GM18858 (cell line): ENCODE measurements at regions not wholly inside any gene's neighbourhood (a gene's known extent, or its start where the extent isn't known, plus 50 kb on each side); places are given as distances from the start of the nearest gene placed in this dataset.

ENCODE experiments used
- ATAC-seq: cut with Tn5 transposase; IDR thresholded peaks from one replicate; pipeline ENCODE4 v1.9.1; 2021; ENCODE audit not compliant: unreplicated experiment

GRCh38 chr21:16011719-16012118, 281.9 kb downstream of the USP25 start:
- no peak for ATAC-seq

- ATAC-seq, result no peak
Observed at GRCh38 chr21:16013570-16013969, 283.8 kb downstream of the USP25 start.

GRCh38 chr21:16020878-16021277, 291.1 kb downstream of the USP25 start:
- ATAC-seq, result no peak

GRCh38 chr21:16022116-16022515, 292.3 kb downstream of the USP25 start:
- no peak for ATAC-seq

- ATAC-seq, result no peak
Observed at GRCh38 chr21:16022921-16023320, 293.1 kb downstream of the USP25 start.

GRCh38 chr21:16028142-16028541, 298.4 kb downstream of the USP25 start:
- no peak for ATAC-seq

GRCh38 chr21:16028941-16029464, 299.2 kb downstream of the USP25 start:
- no peak for ATAC-seq

- no peak for ATAC-seq
Observed at GRCh38 chr21:16033193-16033592, 303.4 kb downstream of the USP25 start.

GRCh38 chr21:16034446-16035190, 304.8 kb downstream of the USP25 start:
- ATAC-seq, result no peak

- ATAC-seq, result no peak
Observed at GRCh38 chr21:16037421-16037955, 307.7 kb downstream of the USP25 start.

GRCh38 chr21:16040601-16041000, 310.8 kb downstream of the USP25 start:
- ATAC-seq, result no peak

GRCh38 chr21:16044676-16045075, 314.9 kb downstream of the USP25 start:
- no peak for ATAC-seq

GRCh38 chr21:16046656-16047330, 317.0 kb downstream of the USP25 start:
- ATAC-seq, result no peak

GRCh38 chr21:16047904-16048303, 318.1 kb downstream of the USP25 start:
- ATAC-seq, result no peak

GRCh38 chr21:16055014-16055413, 325.2 kb downstream of the USP25 start:
- ATAC-seq, result no peak

GRCh38 chr21:16058896-16059295, 329.1 kb downstream of the USP25 start:
- ATAC-seq, result no peak

- no peak for ATAC-seq
Observed at GRCh38 chr21:16059981-16060380, 330.2 kb downstream of the USP25 start.

- ATAC-seq, result no peak
Observed at GRCh38 chr21:16061194-16061593, 331.4 kb downstream of the USP25 start.

- ATAC-seq, result no peak
Observed at GRCh38 chr21:16069178-16070112, 339.7 kb downstream of the USP25 start.

GRCh38 chr21:16070207-16070651, 340.4 kb downstream of the USP25 start:
- no peak for ATAC-seq

GRCh38 chr21:16071092-16071491, 341.3 kb downstream of the USP25 start:
- ATAC-seq, result no peak
